DMS114 treated with DMSO at 0.1 percent for 48 hours (cell line): ENCODE measurements at regions not wholly inside any gene's neighbourhood (a gene's known extent, or its start where the extent isn't known, plus 50 kb on each side); places are given as distances from the start of the nearest gene placed in this dataset.

ENCODE experiments used
- DNase-seq: peaks from one replicate; lab custom pipeline; 2025; ENCODE audit not compliant: unreplicated experiment; lab: John Stamatoyannopoulos, UW

GRCh38 chr13:85742355-85742754 lies 56.9 kb downstream of the SLITRK6 start:
- DNase-seq = no peak

- DNase-seq = no peak
Observed at GRCh38 chr13:85741017-85741416, 58.2 kb downstream of the SLITRK6 start.

GRCh38 chr13:85738696-85739320 lies 60.4 kb downstream of the SLITRK6 start:
- DNase-seq = no peak

- no peak for DNase-seq
Observed at GRCh38 chr13:85737952-85738351, 61.3 kb downstream of the SLITRK6 start.

GRCh38 chr13:85729296-85729695 lies 69.9 kb downstream of the SLITRK6 start:
- no peak for DNase-seq

GRCh38 chr13:85728811-85729210 lies 70.4 kb downstream of the SLITRK6 start:
- no peak for DNase-seq

- DNase-seq = no peak
Observed at GRCh38 chr13:85725433-85725832, 73.8 kb downstream of the SLITRK6 start.

- DNase-seq = no peak
Observed at GRCh38 chr13:85724546-85725432, 74.4 kb downstream of the SLITRK6 start.

GRCh38 chr13:85719749-85720148 lies 79.5 kb downstream of the SLITRK6 start:
- no peak for DNase-seq

- DNase-seq = no peak
Observed at GRCh38 chr13:85717921-85718320, 81.3 kb downstream of the SLITRK6 start.

GRCh38 chr13:85710545-85710944 lies 88.7 kb downstream of the SLITRK6 start:
- no peak for DNase-seq

- no peak for DNase-seq
Observed at GRCh38 chr13:85709721-85710120, 89.5 kb downstream of the SLITRK6 start.

GRCh38 chr13:85709072-85709471 lies 90.1 kb downstream of the SLITRK6 start:
- DNase-seq = no peak

- no peak for DNase-seq
Observed at GRCh38 chr13:85700906-85701305, 98.3 kb downstream of the SLITRK6 start.

GRCh38 chr13:85698256-85698655 lies 101.0 kb downstream of the SLITRK6 start:
- DNase-seq = no peak

- DNase-seq = no peak
Observed at GRCh38 chr13:85694992-85695391, 104.2 kb downstream of the SLITRK6 start.

- DNase-seq = no peak
Observed at GRCh38 chr13:85693889-85694511, 105.2 kb downstream of the SLITRK6 start.

- DNase-seq = no peak
Observed at GRCh38 chr13:85690368-85690767, 108.9 kb downstream of the SLITRK6 start.

GRCh38 chr13:85685436-85685835 lies 113.8 kb downstream of the SLITRK6 start:
- DNase-seq = no peak

- no peak for DNase-seq
Observed at GRCh38 chr13:85675151-85675907, 123.9 kb downstream of the SLITRK6 start.

- DNase-seq = no peak
Observed at GRCh38 chr13:85671336-85671735, 127.9 kb downstream of the SLITRK6 start.
